ENCODE measurements at regions not wholly inside any gene's neighbourhood (a gene's known extent, or its start where the extent isn't known, plus 50 kb on each side); places are given as distances from the start of the nearest gene placed in this dataset.

- Histone ChIP-seq H3K4me1 (no peaks in the 10 kb centered on the region), H3K27me3 (ENCODE audit: control insufficient read depth, insufficient read depth, low read length) (no peaks in the 10 kb centered on the region), H3K27ac (no peak overlapping the region), H3K4me2 (ENCODE audit: low read length) (no peak overlapping the region), H3K9me3 (ENCODE audit: control insufficient read depth, low read length) (no peaks in the 10 kb centered on the region), H3K9ac (no peak overlapping the region), H3K79me2 (no peaks in the 10 kb centered on the region), H2AFZ (no peak overlapping the region), H3K4me3 (ENCODE audit: low read depth, low read length) (no peak overlapping the region), H3K36me3 (ENCODE audit: control insufficient read depth, insufficient read depth, low read length) (no peaks in the 10 kb centered on the region)
- no peak for TF ChIP-seq CTCF (IDR thresholded peaks at IDR 0.05)
Measured at GRCh38 chr4:33025236-33025635, 2305.1 kb downstream of the PCDH7 start.

- no peaks in the 10 kb centered on the region for H3K4me1 ChIP-seq
- no peaks in the 10 kb centered on the region for H3K36me3 ChIP-seq (ENCODE audit: control insufficient read depth, insufficient read depth, low read length)
- no peaks in the 10 kb centered on the region for H3K27me3 ChIP-seq (ENCODE audit: control insufficient read depth, insufficient read depth, low read length)
- no peak overlapping the region for H2AFZ ChIP-seq
- no peak overlapping the region for H3K4me2 ChIP-seq (ENCODE audit: low read length)
- H3K9me3 ChIP-seq (ENCODE audit: control insufficient read depth, low read length), result no peaks in the 10 kb centered on the region
- no peak overlapping the region for H3K4me3 ChIP-seq (ENCODE audit: low read depth, low read length)
- no peak for TF ChIP-seq CTCF (IDR thresholded peaks at IDR 0.05)
- no peaks in the 10 kb centered on the region for H3K79me2 ChIP-seq
- H3K27ac ChIP-seq, result no peak overlapping the region
- no peak overlapping the region for H3K9ac ChIP-seq
Measured at GRCh38 chr4:33029976-33030375, 2309.8 kb downstream of the PCDH7 start.

- no peak for TF ChIP-seq CTCF (IDR thresholded peaks at IDR 0.05)
- no peaks in the 10 kb centered on the region for H3K36me3 ChIP-seq (ENCODE audit: control insufficient read depth, insufficient read depth, low read length)
- H3K27me3 ChIP-seq (ENCODE audit: control insufficient read depth, insufficient read depth, low read length), result no peaks in the 10 kb centered on the region
- no peak overlapping the region for H3K4me3 ChIP-seq (ENCODE audit: low read depth, low read length)
- no peak overlapping the region for H2AFZ ChIP-seq
- H3K27ac ChIP-seq, result no peak overlapping the region
- H3K4me2 ChIP-seq (ENCODE audit: low read length), result no peak overlapping the region
- H3K9me3 ChIP-seq (ENCODE audit: control insufficient read depth, low read length), result no peaks in the 10 kb centered on the region
- no peak overlapping the region for H3K9ac ChIP-seq
- no peaks in the 10 kb centered on the region for H3K79me2 ChIP-seq
- H3K4me1 ChIP-seq, result no peaks in the 10 kb centered on the region
Measured at GRCh38 chr4:33031328-33031727, 2311.2 kb downstream of the PCDH7 start.

- H3K4me1 ChIP-seq, result no peaks in the 10 kb centered on the region
- no peaks in the 10 kb centered on the region for H3K9me3 ChIP-seq (ENCODE audit: control insufficient read depth, low read length)
- no peaks in the 10 kb centered on the region for H3K27me3 ChIP-seq (ENCODE audit: control insufficient read depth, insufficient read depth, low read length)
- no peaks in the 10 kb centered on the region for H3K79me2 ChIP-seq
- no peaks in the 10 kb centered on the region for H3K36me3 ChIP-seq (ENCODE audit: control insufficient read depth, insufficient read depth, low read length)
- H2AFZ ChIP-seq, result no peak overlapping the region
- no peak overlapping the region for H3K4me2 ChIP-seq (ENCODE audit: low read length)
- no peak overlapping the region for H3K27ac ChIP-seq
- no peak overlapping the region for H3K4me3 ChIP-seq (ENCODE audit: low read depth, low read length)
- TF ChIP-seq CTCF (IDR thresholded peaks at IDR 0.05), result no peak
- no peak overlapping the region for H3K9ac ChIP-seq
Measured at GRCh38 chr4:33037464-33037863, 2317.3 kb downstream of the PCDH7 start.

GRCh38 chr4:33045334-33045733 lies 2325.2 kb downstream of the PCDH7 start:
- Histone ChIP-seq H3K4me1 (no peaks in the 10 kb centered on the region), H3K9me3 (ENCODE audit: control insufficient read depth, low read length) (no peaks in the 10 kb centered on the region), H3K9ac (no peak overlapping the region), H3K4me2 (ENCODE audit: low read length) (no peak overlapping the region), H2AFZ (no peak overlapping the region), H3K36me3 (ENCODE audit: control insufficient read depth, insufficient read depth, low read length) (no peaks in the 10 kb centered on the region), H3K27ac (no peak overlapping the region), H3K79me2 (no peaks in the 10 kb centered on the region), H3K27me3 (ENCODE audit: control insufficient read depth, insufficient read depth, low read length) (no peaks in the 10 kb centered on the region), H3K4me3 (ENCODE audit: low read depth, low read length) (no peak overlapping the region)
- TF ChIP-seq CTCF (IDR thresholded peaks at IDR 0.05), result no peak
